Lower leg skin (tissue), 4 donors: ENCODE measurements at regions not wholly inside any gene's neighbourhood (a gene's known extent, or its start where the extent isn't known, plus 50 kb on each side); places are given as distances from the start of the nearest gene placed in this dataset.

Source experiments
- DNase-seq, 2 donors: peaks; one replicate each; pipeline ENCODE4 v3.0.0-alpha.2; 2019; ENCODE audit warnings: low spot score in 2 of 2
- H3K4me3 ChIP-seq: fragments of 200-600 bp; sonication (generic); 2 replicates; pipeline ENCODE4 v1.5.1; 2017; ENCODE audit warnings: mild to moderate bottlenecking, low read depth; ENCODE audit not compliant: poor library complexity, severe bottlenecking
- CTCF ChIP-seq, 3 donors: fragments of 450-650 bp; IDR thresholded peaks; one replicate each; pipeline ENCODE4 v1.5.1; 2016; ENCODE audit warnings: antibody characterized with exemption in 3 of 3, mild to moderate bottlenecking in 3 of 3, moderate library complexity in 2 of 3
- POLR2A ChIP-seq, 2 donors: fragments of 450-650 bp; IDR thresholded peaks; one replicate each; pipeline ENCODE4 v1.6.1; 2016 to 2017; ENCODE audit warnings: antibody characterized with exemption in 2 of 2, mild to moderate bottlenecking in 1 of 2, moderate library complexity in 1 of 2
- WGBS, 2 donors: methylation state at CpG; one replicate each; pipeline ENCODE4 v1.1.5; 2018; 5-methylcytosine and 5-hydroxymethylcytosine counted together
- intact Hi-C: fragments of 100-400 bp; cut with DNase I; formaldehyde crosslinking; loops from one replicate; pipeline ENCODE4 v1.15.0; 2023; ENCODE audit warnings: low total_unique reads

- no peak for DNase-seq
- 84 to 87% methylated on average over 6 of the region's 6 CpGs for WGBS, 2 donors
- intact Hi-C loops = no loop called here
- TF ChIP-seq POLR2A (IDR thresholded peaks at IDR 0.05) (no peak), CTCF (IDR thresholded peaks at IDR 0.05) (no peak)
- H3K4me3 ChIP-seq = no peak overlapping the region
Observed at GRCh38 chr6:141267420-141267819, 865.3 kb upstream of the GJE1 start.

- no peak for DNase-seq
- no peak for TF ChIP-seq POLR2A (IDR thresholded peaks at IDR 0.05)
- TF ChIP-seq CTCF (IDR thresholded peaks at IDR 0.05) = no peak
- 31 to 33% methylated on average over 4 of the region's 4 CpGs for WGBS, 2 donors
- no peak overlapping the region for H3K4me3 ChIP-seq
- intact Hi-C loops = no loop called here
Observed at GRCh38 chr6:141265756-141266623, 866.7 kb upstream of the GJE1 start.

- H3K4me3 ChIP-seq = no peak overlapping the region
- WGBS, 2 donors = 80 to 82% methylated on average over 4 of the region's 4 CpGs
- intact Hi-C loops = no loop called here
- no peak for DNase-seq
- no peak for TF ChIP-seq CTCF (IDR thresholded peaks at IDR 0.05)
- no peak for TF ChIP-seq POLR2A (IDR thresholded peaks at IDR 0.05)
Observed at GRCh38 chr6:141264101-141264500, 868.6 kb upstream of the GJE1 start.

GRCh38 chr6:141261672-141262060 is 871.1 kb upstream of the GJE1 start:
- 88 to 90% methylated on average over 4 of the region's 4 CpGs for WGBS, 2 donors
- no peak for DNase-seq
- TF ChIP-seq CTCF (IDR thresholded peaks at IDR 0.05) (no peak), POLR2A (IDR thresholded peaks at IDR 0.05) (no peak)
- no peak overlapping the region for H3K4me3 ChIP-seq
- intact Hi-C loops = no loop called here

- TF ChIP-seq CTCF (IDR thresholded peaks at IDR 0.05) = no peak
- TF ChIP-seq POLR2A (IDR thresholded peaks at IDR 0.05) = no peak
- no peak for DNase-seq
- intact Hi-C loops = no loop called here
- no peak overlapping the region for H3K4me3 ChIP-seq
- WGBS, 2 donors = 57 to 65% methylated on average over 5 to 10 of the region's 10 CpGs
Observed at GRCh38 chr6:141261016-141261671, 871.6 kb upstream of the GJE1 start.
